HG02571 (cell line): ENCODE measurements at regions not wholly inside any gene's neighbourhood (a gene's known extent, or its start where the extent isn't known, plus 50 kb on each side); places are given as distances from the start of the nearest gene placed in this dataset.

ENCODE experiments used
- ATAC-seq: cut with Tn5 transposase; IDR thresholded peaks from one replicate; pipeline ENCODE4 v1.9.1; 2021; ENCODE audit warnings: mild to moderate bottlenecking, moderate library complexity; ENCODE audit not compliant: unreplicated experiment

GRCh38 chr1:238241607-238242006, 350.9 kb upstream of the ZP4 start:
- no peak for ATAC-seq

GRCh38 chr1:238239343-238239742, 348.6 kb upstream of the ZP4 start:
- ATAC-seq: no peak

- no peak for ATAC-seq
Measured at GRCh38 chr1:238233966-238234365, 343.2 kb upstream of the ZP4 start.

- no peak for ATAC-seq
Measured at GRCh38 chr1:238232084-238232710, 341.5 kb upstream of the ZP4 start.

- ATAC-seq: no peak
Measured at GRCh38 chr1:238226810-238227209, 336.1 kb upstream of the ZP4 start.

- no peak for ATAC-seq
Measured at GRCh38 chr1:238223076-238223640, 332.4 kb upstream of the ZP4 start.

GRCh38 chr1:238221738-238222137, 331.0 kb upstream of the ZP4 start:
- no peak for ATAC-seq

GRCh38 chr1:238214449-238214848, 323.7 kb upstream of the ZP4 start:
- no peak for ATAC-seq

GRCh38 chr1:238205045-238205662, 314.4 kb upstream of the ZP4 start:
- no peak for ATAC-seq

GRCh38 chr1:238201992-238202391, 311.3 kb upstream of the ZP4 start:
- no peak for ATAC-seq

GRCh38 chr1:238199325-238199724, 308.6 kb upstream of the ZP4 start:
- no peak for ATAC-seq

GRCh38 chr1:238196516-238196915, 305.8 kb upstream of the ZP4 start:
- ATAC-seq: no peak

- no peak for ATAC-seq
Measured at GRCh38 chr1:238191170-238191569, 300.4 kb upstream of the ZP4 start.

- no peak for ATAC-seq
Measured at GRCh38 chr1:238187575-238187949, 296.8 kb upstream of the ZP4 start.

- ATAC-seq: no peak
Measured at GRCh38 chr1:238186887-238187574, 296.3 kb upstream of the ZP4 start.

GRCh38 chr1:238177960-238178645, 287.4 kb upstream of the ZP4 start:
- ATAC-seq: no peak

GRCh38 chr1:238177351-238177750, 286.6 kb upstream of the ZP4 start:
- ATAC-seq: no peak

GRCh38 chr1:238176441-238176840, 285.7 kb upstream of the ZP4 start:
- ATAC-seq: no peak

GRCh38 chr1:238171985-238172384, 281.3 kb upstream of the ZP4 start:
- no peak for ATAC-seq

- no peak for ATAC-seq
Measured at GRCh38 chr1:238161955-238162354, 271.2 kb upstream of the ZP4 start.

GRCh38 chr1:238153939-238154338, 263.2 kb upstream of the ZP4 start:
- ATAC-seq: no peak
